Esophagus muscularis mucosa (tissue), 4 donors: ENCODE measurements at regions not wholly inside any gene's neighbourhood (a gene's known extent, or its start where the extent isn't known, plus 50 kb on each side); places are given as distances from the start of the nearest gene placed in this dataset.

Experiments used
- DNase-seq: peaks from one replicate; pipeline ENCODE4 v3.0.0-alpha.2; 2017; ENCODE audit errors: extremely low spot score
- H3K27ac ChIP-seq, 4 donors: fragments of 200-600 bp; sonication (generic); replicated peaks in 1 of 4; 1 replicate in 3 of 4; 2 replicates in 1 of 4; pipeline ENCODE4 v1.5.1; 2016 to 2019; ENCODE audit warnings: mild to moderate bottlenecking in 1 of 4
- H3K27me3 ChIP-seq, 4 donors: fragments of 200-600 bp; sonication (generic); one replicate each; pipeline versions ENCODE4 v1.5.1 to v1.6.0; 2016 to 2019
- H3K36me3 ChIP-seq, 4 donors: fragments of 200-600 bp; sonication (generic); one replicate each; pipeline ENCODE4 v1.5.1; 2016 to 2019
- H3K4me1 ChIP-seq, 4 donors: fragments of 200-600 bp; sonication (generic); one replicate each; pipeline ENCODE4 v1.5.1; 2016 to 2019
- H3K4me3 ChIP-seq, 4 donors: fragments of 200-600 bp; sonication (generic); 1 replicate in 2 of 4; 2 replicates in 2 of 4; pipeline ENCODE4 v1.5.1; 2016 to 2019; ENCODE audit warnings: mild to moderate bottlenecking in 4 of 4, moderate library complexity in 1 of 4
- H3K9me3 ChIP-seq, 4 donors: fragments of 200-600 bp; sonication (generic); 1 replicate in 3 of 4; 2 replicates in 1 of 4; pipeline ENCODE4 v1.5.1; 2016 to 2019
- EP300 ChIP-seq: sonication (generic); formaldehyde crosslinking; IDR thresholded peaks from one replicate; pipeline ENCODE4 v1.6.1; 2017; ENCODE audit warnings: antibody characterized with exemption
- POLR2A ChIP-seq: fragments of 450-650 bp; IDR thresholded peaks from one replicate; pipeline ENCODE4 v1.6.1; 2017; ENCODE audit warnings: antibody characterized with exemption, moderate library complexity, mild to moderate bottlenecking, low read depth
- POLR2AphosphoS5 ChIP-seq, 2 donors: sonication (generic); formaldehyde crosslinking; IDR thresholded peaks; one replicate each; pipeline ENCODE4 v1.6.1; 2017; ENCODE audit warnings: antibody characterized with exemption in 2 of 2
- WGBS: methylation state at CpG from one replicate; pipeline ENCODE4 v1.1.5; 2018; 5-methylcytosine and 5-hydroxymethylcytosine counted together
- intact Hi-C: fragments of 100-400 bp; cut with DNase I; formaldehyde crosslinking; loops from one replicate; pipeline ENCODE4 v1.15.1; 2023
- TF ChIP-seq, protein P1 (sequence below), 3 experiments: fragments of 200-600 bp in 2 of 3; fragments of 450-650 bp in 1 of 3; sonication (generic) in 2 of 3; IDR thresholded peaks; one replicate each; pipeline ENCODE4 v1.5.1; 2017 to 2019; ENCODE audit warnings: antibody characterized with exemption in 3 of 3, mild to moderate bottlenecking in 2 of 3, moderate library complexity in 1 of 3

GRCh38 chr6:6516666-6517458 is 71.7 kb upstream of the LY86 start:
- peak overlapping the region in 1 of 4 donors; percentile 20 for H3K27ac ChIP-seq
- no peaks in the 10 kb centered on the region for H3K4me1 ChIP-seq
- H3K36me3 ChIP-seq: no peaks in the 10 kb centered on the region
- H3K9me3 ChIP-seq: peaks cover 0 to 4% (median 0%) of the 10 kb centered on the region in 4 donors
- DNase-seq: peak; percentile 77
- intact Hi-C loops: no loop called here
- TF ChIP-seq, protein P1, sequence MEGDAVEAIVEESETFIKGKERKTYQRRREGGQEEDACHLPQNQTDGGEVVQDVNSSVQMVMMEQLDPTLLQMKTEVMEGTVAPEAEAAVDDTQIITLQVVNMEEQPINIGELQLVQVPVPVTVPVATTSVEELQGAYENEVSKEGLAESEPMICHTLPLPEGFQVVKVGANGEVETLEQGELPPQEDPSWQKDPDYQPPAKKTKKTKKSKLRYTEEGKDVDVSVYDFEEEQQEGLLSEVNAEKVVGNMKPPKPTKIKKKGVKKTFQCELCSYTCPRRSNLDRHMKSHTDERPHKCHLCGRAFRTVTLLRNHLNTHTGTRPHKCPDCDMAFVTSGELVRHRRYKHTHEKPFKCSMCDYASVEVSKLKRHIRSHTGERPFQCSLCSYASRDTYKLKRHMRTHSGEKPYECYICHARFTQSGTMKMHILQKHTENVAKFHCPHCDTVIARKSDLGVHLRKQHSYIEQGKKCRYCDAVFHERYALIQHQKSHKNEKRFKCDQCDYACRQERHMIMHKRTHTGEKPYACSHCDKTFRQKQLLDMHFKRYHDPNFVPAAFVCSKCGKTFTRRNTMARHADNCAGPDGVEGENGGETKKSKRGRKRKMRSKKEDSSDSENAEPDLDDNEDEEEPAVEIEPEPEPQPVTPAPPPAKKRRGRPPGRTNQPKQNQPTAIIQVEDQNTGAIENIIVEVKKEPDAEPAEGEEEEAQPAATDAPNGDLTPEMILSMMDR (IDR thresholded peaks at IDR 0.05): no peak
- no peak for TF ChIP-seq POLR2A
- no peak for TF ChIP-seq EP300
- no peak for TF ChIP-seq POLR2AphosphoS5 (IDR thresholded peaks at IDR 0.05)
- 53% methylated on average over 11 of the region's 11 CpGs for WGBS
- no peak overlapping the region for H3K4me3 ChIP-seq
- peaks cover 0 to 6% (median 0%) of the 10 kb centered on the region in 4 donors for H3K27me3 ChIP-seq

DNA sequence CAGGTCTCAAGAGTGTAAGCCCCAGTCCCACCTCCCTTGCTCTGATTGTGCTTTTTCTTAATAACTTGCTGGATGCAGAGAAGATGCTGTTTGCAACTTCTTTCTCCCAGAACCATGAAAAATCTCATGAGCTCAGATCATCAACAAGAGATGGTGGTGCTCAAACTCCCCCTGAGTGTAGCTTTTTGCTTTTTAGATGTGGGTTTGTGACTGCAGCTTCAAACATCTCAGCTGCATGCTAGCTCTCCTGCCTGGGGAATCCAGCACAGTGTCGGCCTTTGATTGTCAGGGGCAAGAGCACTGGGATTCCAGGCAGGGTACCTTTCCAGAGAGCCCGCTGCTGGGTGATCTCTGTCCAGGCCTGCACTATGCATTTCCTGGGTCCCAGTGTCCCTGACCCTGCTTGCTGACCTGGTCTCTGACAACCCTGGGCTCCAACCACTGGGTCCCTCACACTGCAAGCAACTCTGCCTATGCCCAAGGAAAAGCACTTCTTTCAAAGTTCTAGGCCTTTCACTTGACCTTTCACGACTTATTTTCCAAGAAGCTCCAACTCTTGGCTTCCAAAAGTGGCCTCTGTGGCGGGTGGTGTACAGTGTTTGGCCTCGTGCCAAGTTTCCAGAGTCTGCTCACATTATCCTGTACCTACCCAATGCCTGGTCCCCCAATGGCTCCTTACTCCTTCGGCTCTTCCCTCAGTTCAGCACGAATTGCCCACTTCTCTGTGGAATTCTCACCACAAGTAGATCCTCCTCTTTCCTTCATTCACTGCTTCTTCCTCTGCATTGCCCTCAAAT is 69.7 kb upstream of the LY86 start:
- H3K27me3 ChIP-seq: peaks cover 0 to 4% (median 0%) of the 10 kb centered on the region in 4 donors
- no peaks in the 10 kb centered on the region for H3K9me3 ChIP-seq
- 47% methylated on average over 6 of the region's 7 CpGs for WGBS
- TF ChIP-seq EP300 (no peak), POLR2AphosphoS5 (IDR thresholded peaks at IDR 0.05) (no peak)
- H3K27ac ChIP-seq: no peak overlapping the region
- H3K4me1 ChIP-seq: no peaks in the 10 kb centered on the region
- intact Hi-C loops: no loop called here
- DNase-seq: peak; percentile 90
- H3K36me3 ChIP-seq: no peaks in the 10 kb centered on the region
- H3K4me3 ChIP-seq: no peak overlapping the region

GRCh38 chr6:6521961-6522482 is 66.5 kb upstream of the LY86 start:
- intact Hi-C loops: no loop called here
- peak; percentile 86 for DNase-seq
- H3K27me3 ChIP-seq: peaks cover 0 to 9% (median 0%) of the 10 kb centered on the region in 4 donors
- H3K4me3 ChIP-seq: no peak overlapping the region
- no peaks in the 10 kb centered on the region for H3K9me3 ChIP-seq
- no peaks in the 10 kb centered on the region for H3K36me3 ChIP-seq
- TF ChIP-seq POLR2AphosphoS5 (IDR thresholded peaks at IDR 0.05): no peak
- H3K27ac ChIP-seq: no peak overlapping the region
- H3K4me1 ChIP-seq: no peaks in the 10 kb centered on the region
- 86% methylated on average over 8 of the region's 8 CpGs for WGBS

- intact Hi-C loops: no loop called here
- Histone ChIP-seq H3K4me3 (no peak overlapping the region), H3K9me3 (no peaks in the 10 kb centered on the region), H3K27ac (no peak overlapping the region), H3K36me3 (no peaks in the 10 kb centered on the region), H3K27me3 (peaks cover 0 to 9% (median 0%) of the 10 kb centered on the region in 4 donors), H3K4me1 (no peaks in the 10 kb centered on the region)
- WGBS: 74% methylated on average over 5 of the region's 5 CpGs
- peak; percentile 60 for DNase-seq
- TF ChIP-seq EP300 (no peak), POLR2AphosphoS5 (IDR thresholded peaks at IDR 0.05) (no peak), POLR2A (no peak)
- TF ChIP-seq, protein P1 (IDR thresholded peaks at IDR 0.05): no peak
Measured at GRCh38 chr6:6522709-6523108, 65.8 kb upstream of the LY86 start.

GRCh38 chr6:6524951-6525350 is 63.6 kb upstream of the LY86 start:
- Histone ChIP-seq H3K27ac (no peak overlapping the region), H3K4me1 (no peaks in the 10 kb centered on the region), H3K36me3 (no peaks in the 10 kb centered on the region), H3K27me3 (peaks cover 0 to 9% (median 0%) of the 10 kb centered on the region in 4 donors), H3K4me3 (no peak overlapping the region), H3K9me3 (peaks cover 0 to 3% (median 0%) of the 10 kb centered on the region in 4 donors)
- intact Hi-C loops: no loop called here
- DNase-seq: peak; percentile 82
- WGBS: 91% methylated on average over 3 of the region's 3 CpGs
- TF ChIP-seq EP300 (no peak), POLR2A (no peak), POLR2AphosphoS5 (IDR thresholded peaks at IDR 0.05) (no peak)
- TF ChIP-seq, protein P1 (IDR thresholded peaks at IDR 0.05): no peak
